Left lung (tissue), 4 donors: ENCODE measurements at regions not wholly inside any gene's neighbourhood (a gene's known extent, or its start where the extent isn't known, plus 50 kb on each side); places are given as distances from the start of the nearest gene placed in this dataset.

Source experiments
- ATAC-seq: fragments of 200-7000 bp; cut with Tn5 transposase; one replicate; pipeline ENCODE4 v1.9.1; 2020; ENCODE audit warnings: moderate library complexity
- DNase-seq, 4 donors: peaks; one replicate each; pipeline ENCODE4 v3.0.0-alpha.2; 2013 to 2020
- H3K27ac ChIP-seq, 2 donors: fragments of 200-600 bp; sonication (generic) in 1 of 2; one replicate each; pipeline versions ENCODE4 v1.5.0 to v1.8.0; 2020 to 2021
- H3K27me3 ChIP-seq, 2 donors: fragments of 200-600 bp; sonication (generic) in 1 of 2; one replicate each; pipeline versions ENCODE4 v1.5.0 to v1.8.0; 2020 to 2021
- H3K36me3 ChIP-seq, 2 donors: fragments of 200-600 bp; sonication (generic) in 1 of 2; one replicate each; pipeline versions ENCODE4 v1.5.0 to v1.8.0; 2020 to 2021
- H3K4me1 ChIP-seq, 2 donors: fragments of 200-600 bp; one replicate each; pipeline ENCODE4 v1.8.0; 2021
- H3K4me3 ChIP-seq, 2 donors: fragments of 200-600 bp; sonication (generic) in 1 of 2; one replicate each; pipeline versions ENCODE4 v1.5.0 to v1.8.0; 2020 to 2021; ENCODE audit warnings: mild to moderate bottlenecking in 1 of 2
- H3K9me3 ChIP-seq, 2 donors: fragments of 200-600 bp; sonication (generic) in 1 of 2; one replicate each; pipeline versions ENCODE4 v1.5.0 to v1.8.0; 2020 to 2021
- intact Hi-C, 2 donors: fragments of 100-400 bp; cut with DNase I; formaldehyde crosslinking; loops; one replicate each; pipeline versions ENCODE4 v1.11.2 to v1.14.2; 2022
- TF ChIP-seq, protein P1 (sequence below), 2 donors: fragments of 200-600 bp; sonication (generic) in 1 of 2; IDR thresholded peaks; one replicate each; pipeline versions ENCODE4 v1.5.0 to v1.8.0; 2021; ENCODE audit warnings: antibody characterized with exemption in 2 of 2
- donor health status: DM: no; HTN: yes; CAD: no.
- donor health status: DM: no; HTN: no; CAD: no.

DNA sequence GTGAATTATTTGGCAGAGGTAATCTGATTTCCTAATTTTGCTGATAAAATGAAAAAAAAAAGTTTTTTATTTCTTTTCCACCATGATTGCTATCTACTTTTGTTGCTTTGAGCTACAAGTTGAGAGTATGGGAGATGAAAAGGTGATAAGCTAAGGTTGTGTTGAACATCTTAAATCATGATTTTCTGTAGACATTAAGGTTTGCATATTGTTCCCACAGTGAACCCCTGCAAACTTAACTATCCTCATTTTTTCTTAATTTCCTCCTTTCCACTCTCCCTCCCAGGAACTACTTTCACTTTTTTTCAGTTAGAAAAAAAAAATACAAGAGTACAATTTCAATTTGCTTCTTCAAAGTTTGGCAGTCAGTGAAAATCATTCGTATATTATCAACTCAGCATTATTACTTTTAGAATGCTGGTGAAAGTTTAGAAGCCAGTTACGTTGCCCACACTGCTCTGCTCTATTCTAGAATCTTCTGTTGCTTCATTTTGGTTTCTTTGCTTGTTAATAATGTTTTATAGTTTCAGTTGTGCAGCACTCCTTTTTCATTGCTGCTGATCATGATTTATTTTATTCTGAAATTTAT is 673.8 kb upstream of the CITED2 start:
- Histone ChIP-seq H3K4me3 (no peak overlapping the region), H3K4me1 (peaks cover 0 to 11% of the 10 kb centered on the region in 2 donors), H3K27me3 (no peaks in the 10 kb centered on the region), H3K27ac (no peak overlapping the region), H3K9me3 (no peaks in the 10 kb centered on the region), H3K36me3 (no peaks in the 10 kb centered on the region)
- DNase-seq (no peak), ATAC-seq (no peak)
- intact Hi-C loops = no loop called here
- TF ChIP-seq, protein P1, sequence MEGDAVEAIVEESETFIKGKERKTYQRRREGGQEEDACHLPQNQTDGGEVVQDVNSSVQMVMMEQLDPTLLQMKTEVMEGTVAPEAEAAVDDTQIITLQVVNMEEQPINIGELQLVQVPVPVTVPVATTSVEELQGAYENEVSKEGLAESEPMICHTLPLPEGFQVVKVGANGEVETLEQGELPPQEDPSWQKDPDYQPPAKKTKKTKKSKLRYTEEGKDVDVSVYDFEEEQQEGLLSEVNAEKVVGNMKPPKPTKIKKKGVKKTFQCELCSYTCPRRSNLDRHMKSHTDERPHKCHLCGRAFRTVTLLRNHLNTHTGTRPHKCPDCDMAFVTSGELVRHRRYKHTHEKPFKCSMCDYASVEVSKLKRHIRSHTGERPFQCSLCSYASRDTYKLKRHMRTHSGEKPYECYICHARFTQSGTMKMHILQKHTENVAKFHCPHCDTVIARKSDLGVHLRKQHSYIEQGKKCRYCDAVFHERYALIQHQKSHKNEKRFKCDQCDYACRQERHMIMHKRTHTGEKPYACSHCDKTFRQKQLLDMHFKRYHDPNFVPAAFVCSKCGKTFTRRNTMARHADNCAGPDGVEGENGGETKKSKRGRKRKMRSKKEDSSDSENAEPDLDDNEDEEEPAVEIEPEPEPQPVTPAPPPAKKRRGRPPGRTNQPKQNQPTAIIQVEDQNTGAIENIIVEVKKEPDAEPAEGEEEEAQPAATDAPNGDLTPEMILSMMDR (IDR thresholded peaks at IDR 0.05) = no peak

DNA sequence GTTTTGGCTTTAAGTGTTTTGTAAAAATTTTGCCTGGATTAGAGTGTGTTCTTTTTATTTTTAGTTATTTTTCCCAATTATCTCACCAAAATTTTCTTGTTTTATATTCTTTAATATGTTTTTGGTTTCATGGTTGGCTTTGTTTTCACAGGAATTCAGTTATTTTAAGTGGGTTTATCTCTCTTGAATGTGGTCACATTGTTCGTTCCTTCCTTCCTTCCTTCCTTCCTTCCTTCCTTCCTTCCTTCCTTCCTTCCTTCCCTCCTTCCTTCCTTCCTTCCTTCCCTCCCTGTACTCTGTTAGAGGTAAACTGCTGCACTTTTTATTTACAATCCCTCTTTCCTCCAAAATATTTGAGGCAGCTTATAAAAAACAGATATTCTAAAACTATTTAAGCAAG is 672.9 kb upstream of the CITED2 start:
- no peak overlapping the region for H3K4me3 ChIP-seq
- intact Hi-C loops = no loop called here
- no peaks in the 10 kb centered on the region for H3K9me3 ChIP-seq
- H3K27ac ChIP-seq = no peak overlapping the region
- DNase-seq = no peak
- H3K27me3 ChIP-seq = no peaks in the 10 kb centered on the region
- H3K4me1 ChIP-seq = peaks cover 0 to 11% of the 10 kb centered on the region in 2 donors
- ATAC-seq = no peak
- TF ChIP-seq, protein P1 (IDR thresholded peaks at IDR 0.05) = no peak
- H3K36me3 ChIP-seq = no peaks in the 10 kb centered on the region

DNA sequence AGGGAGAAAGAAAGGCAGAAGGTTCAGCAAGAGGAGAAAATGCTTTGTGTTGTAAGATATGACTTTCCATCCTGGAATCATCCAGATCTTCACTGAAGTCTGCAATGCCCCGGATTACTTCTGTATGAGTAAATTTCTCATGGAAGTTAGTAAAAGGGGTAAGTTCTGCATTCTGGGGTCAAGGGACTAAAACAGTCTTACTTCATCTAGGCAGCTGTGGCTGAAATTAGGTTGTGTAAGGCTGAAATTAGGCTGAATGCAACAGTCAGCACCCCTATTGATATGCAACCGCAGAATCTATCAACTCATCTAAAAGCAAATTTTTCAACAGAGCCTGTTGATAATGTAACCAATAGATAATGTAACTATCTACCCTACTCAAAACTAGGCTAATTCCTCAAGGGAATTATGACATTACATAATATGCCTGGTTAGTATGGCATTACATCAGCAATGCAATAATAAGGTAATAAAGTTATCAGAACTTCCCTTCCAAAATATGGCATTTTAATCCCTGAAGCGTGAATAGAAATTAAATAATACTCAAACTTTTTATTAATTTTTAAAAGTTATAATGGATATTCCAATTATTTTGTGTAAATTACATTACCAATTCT is 671.7 kb upstream of the CITED2 start:
- H3K36me3 ChIP-seq = no peaks in the 10 kb centered on the region
- TF ChIP-seq, protein P1 (IDR thresholded peaks at IDR 0.05) = no peak
- H3K27ac ChIP-seq = no peak overlapping the region
- no peaks in the 10 kb centered on the region for H3K27me3 ChIP-seq
- DNase-seq (no peak), ATAC-seq (no peak)
- H3K9me3 ChIP-seq = no peaks in the 10 kb centered on the region
- peaks cover 0 to 11% of the 10 kb centered on the region in 2 donors for H3K4me1 ChIP-seq
- no peak overlapping the region for H3K4me3 ChIP-seq
- intact Hi-C loops = no loop called here

DNA sequence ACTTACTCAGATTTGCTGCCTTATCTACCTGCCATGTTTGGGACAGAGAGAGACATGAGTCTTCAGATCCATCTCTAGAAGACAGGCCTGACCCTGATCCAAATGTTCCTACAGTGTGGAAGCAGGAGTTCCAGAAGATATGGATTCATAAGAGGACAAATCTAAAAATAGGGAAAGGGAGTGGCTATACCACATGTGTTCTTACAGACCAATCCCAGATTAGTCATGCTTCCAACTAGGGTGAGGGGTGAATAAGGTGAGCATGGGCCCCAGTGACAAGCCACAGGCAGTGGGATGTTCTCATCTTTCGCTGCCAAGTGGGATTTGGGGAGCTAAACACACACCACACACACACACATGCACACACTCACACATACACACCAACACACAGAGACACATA is 670.7 kb upstream of the CITED2 start:
- DNase-seq = no peak
- Histone ChIP-seq H3K27ac (no peak overlapping the region), H3K36me3 (no peaks in the 10 kb centered on the region), H3K9me3 (no peaks in the 10 kb centered on the region), H3K4me1 (peaks cover 0 to 13% of the 10 kb centered on the region in 2 donors), H3K4me3 (no peak overlapping the region), H3K27me3 (no peaks in the 10 kb centered on the region)
- intact Hi-C loops = no loop called here
- TF ChIP-seq, protein P1 (IDR thresholded peaks at IDR 0.05) = no peak
- no peak for ATAC-seq

DNA sequence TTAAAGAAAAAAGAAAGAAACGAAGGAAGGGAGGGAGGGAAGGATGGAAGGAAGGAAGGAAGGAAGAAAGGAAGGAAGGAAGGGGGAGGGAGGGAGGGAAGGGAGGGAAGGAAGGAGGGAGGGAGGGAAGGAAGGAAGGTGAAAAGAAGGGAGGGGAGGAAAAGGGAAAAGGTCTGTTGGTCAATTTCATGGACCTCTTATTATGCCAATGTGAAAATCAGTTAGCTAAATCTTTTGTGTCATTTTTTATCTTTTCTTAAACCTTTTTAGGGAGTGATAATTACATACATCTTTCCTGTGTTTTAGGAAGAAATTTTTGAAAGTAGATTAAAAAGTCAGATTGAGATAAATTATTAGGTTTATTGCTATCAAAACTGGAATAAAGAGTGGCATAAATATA is 670.2 kb upstream of the CITED2 start:
- no peak for ATAC-seq
- Histone ChIP-seq H3K27ac (no peak overlapping the region), H3K9me3 (no peaks in the 10 kb centered on the region), H3K27me3 (no peaks in the 10 kb centered on the region), H3K4me3 (no peak overlapping the region), H3K4me1 (peaks cover 0 to 17% of the 10 kb centered on the region in 2 donors), H3K36me3 (no peaks in the 10 kb centered on the region)
- no peak for DNase-seq
- intact Hi-C loops = no loop called here
- TF ChIP-seq, protein P1 (IDR thresholded peaks at IDR 0.05) = no peak
